DMS79 (cell line): ENCODE measurements at regions not wholly inside any gene's neighbourhood (a gene's known extent, or its start where the extent isn't known, plus 50 kb on each side); places are given as distances from the start of the nearest gene placed in this dataset.
"Not testable (repeated sequence)": the region's sequence is repeated elsewhere in the genome, so short reads cannot be mapped to it uniquely, and the experiment has no call there.

Source experiments
- DNase-seq: peaks from one replicate; lab custom pipeline; 2025; lab: John Stamatoyannopoulos, UW

- no peak for DNase-seq
Observed at GRCh38 chr2:10183146-10183675, 60.7 kb downstream of the RRM2 start.

- no peak for DNase-seq
Observed at GRCh38 chr2:10184421-10184820, 61.9 kb downstream of the RRM2 start.

- DNase-seq: no peak
Observed at GRCh38 chr2:10185046-10185445, 62.5 kb downstream of the RRM2 start.

- no peak for DNase-seq
Observed at GRCh38 chr2:10185755-10186154, 63.2 kb downstream of the RRM2 start.

- DNase-seq: peak; percentile 17
Observed at GRCh38 chr2:10186868-10187535, 64.5 kb downstream of the RRM2 start.

- DNase-seq: no peak
Observed at GRCh38 chr2:10187661-10188060, 65.1 kb downstream of the RRM2 start.

GRCh38 chr2:10188211-10188610, 65.7 kb downstream of the RRM2 start:
- no peak for DNase-seq

GRCh38 chr2:10188729-10189305, 66.3 kb downstream of the RRM2 start:
- no peak for DNase-seq

- no peak for DNase-seq
Observed at GRCh38 chr2:10190255-10190654, 67.7 kb downstream of the RRM2 start.

GRCh38 chr2:10190737-10191532, 68.4 kb downstream of the RRM2 start:
- DNase-seq: no peak

GRCh38 chr2:10191554-10191953, 69.0 kb downstream of the RRM2 start:
- no peak for DNase-seq

- no peak for DNase-seq
Observed at GRCh38 chr2:10192392-10193015, 70.0 kb downstream of the RRM2 start.

- no peak for DNase-seq
Observed at GRCh38 chr2:10193276-10193795, 70.8 kb downstream of the RRM2 start.

GRCh38 chr2:10193851-10194820, 71.6 kb downstream of the RRM2 start:
- no peak for DNase-seq

- DNase-seq: no peak
Observed at GRCh38 chr2:10195278-10196109, 73.0 kb downstream of the RRM2 start.

- DNase-seq: no peak
Observed at GRCh38 chr2:10196110-10196892, 73.8 kb downstream of the RRM2 start.

GRCh38 chr2:10196948-10197696, 74.6 kb downstream of the RRM2 start:
- no peak for DNase-seq

- no peak for DNase-seq
Observed at GRCh38 chr2:10197697-10198076, 75.1 kb downstream of the RRM2 start.

GRCh38 chr2:10198482-10198881, 75.9 kb downstream of the RRM2 start:
- DNase-seq: not testable (repeated sequence)
